ENCODE measurements at regions not wholly inside any gene's neighbourhood (a gene's known extent, or its start where the extent isn't known, plus 50 kb on each side); places are given as distances from the start of the nearest gene placed in this dataset.

DNA sequence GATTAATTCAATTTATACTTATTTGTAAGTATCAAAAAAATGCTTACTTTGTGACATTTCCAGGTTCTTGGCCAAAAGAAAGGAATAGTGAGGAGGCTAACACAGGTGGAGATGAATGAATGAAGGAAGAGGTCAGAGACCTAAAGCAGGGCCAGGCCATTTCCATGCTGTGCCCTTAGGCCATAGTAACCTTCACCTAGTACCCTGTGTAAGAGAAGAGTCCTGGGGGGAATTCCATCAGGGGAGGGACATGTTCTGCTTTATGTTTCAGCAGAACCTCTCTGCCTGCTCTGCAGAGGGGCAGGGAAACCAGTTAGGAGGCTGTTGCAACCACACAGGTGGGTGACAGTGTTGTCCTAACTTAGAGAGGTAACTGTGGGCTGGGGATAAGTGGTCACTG is 204.2 kb upstream of the CDH20 start:
- TF ChIP-seq POLR2A (IDR thresholded peaks at IDR 0.05), result no peak
- TF ChIP-seq, protein P1, sequence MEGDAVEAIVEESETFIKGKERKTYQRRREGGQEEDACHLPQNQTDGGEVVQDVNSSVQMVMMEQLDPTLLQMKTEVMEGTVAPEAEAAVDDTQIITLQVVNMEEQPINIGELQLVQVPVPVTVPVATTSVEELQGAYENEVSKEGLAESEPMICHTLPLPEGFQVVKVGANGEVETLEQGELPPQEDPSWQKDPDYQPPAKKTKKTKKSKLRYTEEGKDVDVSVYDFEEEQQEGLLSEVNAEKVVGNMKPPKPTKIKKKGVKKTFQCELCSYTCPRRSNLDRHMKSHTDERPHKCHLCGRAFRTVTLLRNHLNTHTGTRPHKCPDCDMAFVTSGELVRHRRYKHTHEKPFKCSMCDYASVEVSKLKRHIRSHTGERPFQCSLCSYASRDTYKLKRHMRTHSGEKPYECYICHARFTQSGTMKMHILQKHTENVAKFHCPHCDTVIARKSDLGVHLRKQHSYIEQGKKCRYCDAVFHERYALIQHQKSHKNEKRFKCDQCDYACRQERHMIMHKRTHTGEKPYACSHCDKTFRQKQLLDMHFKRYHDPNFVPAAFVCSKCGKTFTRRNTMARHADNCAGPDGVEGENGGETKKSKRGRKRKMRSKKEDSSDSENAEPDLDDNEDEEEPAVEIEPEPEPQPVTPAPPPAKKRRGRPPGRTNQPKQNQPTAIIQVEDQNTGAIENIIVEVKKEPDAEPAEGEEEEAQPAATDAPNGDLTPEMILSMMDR (IDR thresholded peaks at IDR 0.05), result no peak
- Histone ChIP-seq H3K27me3 (no peaks in the 10 kb centered on the region), H3K9me3 (no peaks in the 10 kb centered on the region), H3K27ac (no peak overlapping the region), H3K36me3 (no peaks in the 10 kb centered on the region), H3K4me1 (no peaks in the 10 kb centered on the region), H3K4me3 (no peak overlapping the region)
- ATAC-seq, result no peak
- DNase-seq, result no peak
- intact Hi-C loops (cut with DNase I), result no loop called here

GRCh38 chr18:61132031-61132430 is 201.2 kb upstream of the CDH20 start:
- Histone ChIP-seq H3K36me3 (no peaks in the 10 kb centered on the region), H3K27ac (no peak overlapping the region), H3K27me3 (no peaks in the 10 kb centered on the region), H3K4me3 (no peak overlapping the region), H3K9me3 (no peaks in the 10 kb centered on the region), H3K4me1 (no peaks in the 10 kb centered on the region)
- intact Hi-C loops (cut with DNase I), result no loop called here
- ATAC-seq (no peak), DNase-seq (no peak)
- 60% methylated on average over 1 of the region's 2 CpGs for WGBS (ENCODE audit: insufficient coverage, low coverage, low lambda C conversion rate, missing lambda C conversion rate)
- TF ChIP-seq, protein P1 (IDR thresholded peaks at IDR 0.05), result no peak
- no peak for TF ChIP-seq POLR2A (IDR thresholded peaks at IDR 0.05)

DNA sequence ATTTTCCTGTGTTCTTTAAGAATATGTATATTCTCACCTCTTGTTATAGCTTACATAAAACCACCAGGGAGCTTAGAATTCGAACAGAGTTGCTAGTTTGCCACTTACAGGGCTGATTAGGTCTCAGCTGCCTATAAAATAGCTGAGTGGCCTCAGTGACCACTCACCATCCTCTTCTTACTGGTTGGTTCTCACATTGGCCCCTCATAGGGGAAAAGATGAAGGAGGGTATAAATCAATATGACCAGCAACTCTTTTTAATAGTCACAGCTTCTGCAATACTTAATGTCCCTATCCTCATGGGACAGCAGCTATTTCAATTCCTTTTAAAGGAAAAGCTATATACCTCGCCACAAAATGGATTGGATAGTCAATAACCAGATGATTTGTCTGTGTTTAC is 199.4 kb upstream of the CDH20 start:
- no peak for DNase-seq
- no peak overlapping the region for H3K27ac ChIP-seq
- H3K27me3 ChIP-seq, result no peaks in the 10 kb centered on the region
- no peak for ATAC-seq
- H3K4me1 ChIP-seq, result no peaks in the 10 kb centered on the region
- intact Hi-C loops (cut with DNase I), result no loop called here
- 35% methylated on average over 2 of the region's 2 CpGs for whole genome bisulfite sequencing (ENCODE audit: insufficient coverage, low coverage, low lambda C conversion rate, missing lambda C conversion rate)
- TF ChIP-seq, protein P1 (IDR thresholded peaks at IDR 0.05), result no peak
- no peak for TF ChIP-seq POLR2A (IDR thresholded peaks at IDR 0.05)
- H3K9me3 ChIP-seq, result no peaks in the 10 kb centered on the region
- H3K4me3 ChIP-seq, result no peak overlapping the region
- H3K36me3 ChIP-seq, result no peaks in the 10 kb centered on the region

- H3K36me3 ChIP-seq, result no peaks in the 10 kb centered on the region
- no peak overlapping the region for H3K4me3 ChIP-seq
- no peak for ATAC-seq
- no peak overlapping the region for H3K27ac ChIP-seq
- intact Hi-C loops (cut with DNase I), result no loop called here
- no peak for TF ChIP-seq POLR2A (IDR thresholded peaks at IDR 0.05)
- TF ChIP-seq, protein P1 (IDR thresholded peaks at IDR 0.05), result no peak
- 53% methylated on average over 2 of the region's 2 CpGs for WGBS (ENCODE audit: insufficient coverage, low coverage, low lambda C conversion rate, missing lambda C conversion rate)
- H3K27me3 ChIP-seq, result no peaks in the 10 kb centered on the region
- no peaks in the 10 kb centered on the region for H3K9me3 ChIP-seq
- no peaks in the 10 kb centered on the region for H3K4me1 ChIP-seq
- DNase-seq, result no peak
These were observed 196.4 kb upstream of the CDH20 start for GRCh38 chr18:61136711-61137251.

DNA sequence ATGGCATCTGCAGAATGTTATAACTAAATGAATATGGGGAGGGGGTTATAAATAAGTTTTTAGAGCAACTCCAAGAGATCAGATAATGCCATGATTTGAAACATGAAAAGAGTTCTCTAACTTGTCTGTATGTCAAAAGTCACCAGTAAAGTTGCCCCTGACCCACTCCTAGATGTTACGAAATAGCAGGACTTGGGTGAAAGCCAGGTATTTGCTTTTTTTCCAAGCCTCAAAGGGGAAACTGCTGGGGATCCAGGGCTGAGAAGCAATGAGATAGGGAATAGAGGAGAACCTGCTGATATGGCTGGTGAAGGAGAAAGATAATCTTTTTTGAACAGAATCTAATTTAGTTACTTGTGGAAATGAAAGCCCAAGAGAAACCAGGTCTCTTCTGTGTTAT is 191.5 kb upstream of the CDH20 start:
- Histone ChIP-seq H3K9me3 (no peaks in the 10 kb centered on the region), H3K4me1 (no peaks in the 10 kb centered on the region), H3K36me3 (no peaks in the 10 kb centered on the region), H3K4me3 (no peak overlapping the region), H3K27ac (no peak overlapping the region), H3K27me3 (no peaks in the 10 kb centered on the region)
- WGBS (ENCODE audit: insufficient coverage, low coverage, low lambda C conversion rate, missing lambda C conversion rate), result 6% methylated on average over 1 of the region's 1 CpG
- intact Hi-C loops (cut with DNase I), result no loop called here
- ATAC-seq, result peak; percentile 27 to 73 (median 39)
- TF ChIP-seq, protein P1 (IDR thresholded peaks at IDR 0.05), result no peak
- TF ChIP-seq POLR2A (IDR thresholded peaks at IDR 0.05), result no peak
- DNase-seq, result no peak
